Sigmoid colon (tissue), 6 donors: ENCODE measurements at regions not wholly inside any gene's neighbourhood (a gene's known extent, or its start where the extent isn't known, plus 50 kb on each side); places are given as distances from the start of the nearest gene placed in this dataset.

Experiments used
- DNase-seq: peaks from one replicate; pipeline ENCODE4 v3.0.0-alpha.2; 2019
- H3K27ac ChIP-seq, 4 donors: fragments of 200-600 bp; sonication (generic); one replicate each; pipeline ENCODE4 v1.5.1; 2016 to 2019; ENCODE audit warnings: mild to moderate bottlenecking in 1 of 4
- H3K27me3 ChIP-seq, 3 donors: fragments of 200-600 bp; sonication (generic); one replicate each; pipeline ENCODE4 v1.5.1; 2019; ENCODE audit warnings: mild to moderate bottlenecking in 1 of 3
- H3K36me3 ChIP-seq, 4 donors: fragments of 200-600 bp; sonication (generic); one replicate each; pipeline ENCODE4 v1.5.1; 2016 to 2019
- H3K4me1 ChIP-seq, 4 donors: fragments of 200-600 bp; sonication (generic); one replicate each; pipeline ENCODE4 v1.5.1; 2017 to 2019
- H3K4me3 ChIP-seq, 4 donors: fragments of 200-600 bp; sonication (generic); one replicate each; pipeline ENCODE4 v1.5.1; 2017 to 2019; ENCODE audit warnings: mild to moderate bottlenecking in 2 of 4, moderate library complexity in 1 of 4
- H3K9me3 ChIP-seq, 4 donors: fragments of 200-600 bp in 3 of 4; sonication (generic) in 3 of 4; one replicate each; pipeline versions ENCODE4 v1.5.1 to v1.6.1; 2013 to 2019
- EP300 ChIP-seq, 4 donors: sonication (generic); formaldehyde crosslinking; IDR thresholded peaks; one replicate each; pipeline ENCODE4 v1.6.1; 2017; ENCODE audit warnings: antibody characterized with exemption in 4 of 4
- POLR2A ChIP-seq, 2 donors: fragments of 450-650 bp; IDR thresholded peaks; one replicate each; pipeline ENCODE4 v1.6.1; 2016; ENCODE audit warnings: antibody characterized with exemption in 2 of 2, mild to moderate bottlenecking in 2 of 2, moderate library complexity in 2 of 2
- POLR2AphosphoS5 ChIP-seq, 4 donors: sonication (generic); formaldehyde crosslinking; IDR thresholded peaks; one replicate each; pipeline ENCODE4 v1.6.1; 2017; ENCODE audit warnings: antibody characterized with exemption in 4 of 4
- WGBS, 2 donors: extraction: QIAGEN DNeasy Blood & Tissue Kit; methylation state at CpG; one replicate each; pipeline ENCODE4 v1.1.7; 2013; 5-methylcytosine and 5-hydroxymethylcytosine counted together
- intact Hi-C: fragments of 100-400 bp; cut with DNase I; formaldehyde crosslinking; loops from one replicate; pipeline ENCODE4 v1.15.1; 2023
- TF ChIP-seq, protein P1 (sequence below), 4 experiments: fragments of 450-650 bp in 3 of 4; fragments of 200-600 bp in 1 of 4; IDR thresholded peaks; one replicate each; pipeline ENCODE4 v1.5.1; 2016 to 2019; ENCODE audit warnings: antibody characterized with exemption in 4 of 4, mild to moderate bottlenecking in 3 of 4, moderate library complexity in 2 of 4
- donor health status: healthy with polysubstance abuse.
- donor health status: healthy.

DNA sequence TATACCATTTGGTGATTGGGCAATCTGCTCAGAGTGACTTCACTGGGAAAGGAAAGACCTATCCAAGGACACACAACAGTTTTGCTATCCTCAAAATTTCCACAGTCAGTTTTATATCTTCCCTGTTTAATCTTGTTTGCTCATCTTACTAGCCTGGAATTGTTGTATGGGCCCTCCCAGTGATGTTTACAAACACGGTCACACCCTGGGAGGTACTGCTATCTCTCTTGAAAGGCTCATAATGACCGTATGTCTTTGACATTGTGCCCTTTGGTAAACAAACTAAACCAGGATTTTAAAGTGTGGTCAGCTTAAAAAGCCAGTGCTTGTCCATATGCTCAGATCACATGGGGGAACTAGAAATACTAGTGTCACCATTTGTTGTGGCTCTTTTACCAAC, 277.0 kb downstream of the CDH2 start:
- no peaks in the 10 kb centered on the region for H3K27me3 ChIP-seq
- 14 to 30% methylated on average over 2 of the region's 2 CpGs for WGBS, 2 donors
- no peak overlapping the region for H3K27ac ChIP-seq
- no peaks in the 10 kb centered on the region for H3K4me1 ChIP-seq
- TF ChIP-seq EP300 (IDR thresholded peaks at IDR 0.05): no peak
- no peak for TF ChIP-seq POLR2A (IDR thresholded peaks at IDR 0.05)
- DNase-seq: no peak
- H3K36me3 ChIP-seq: no peaks in the 10 kb centered on the region
- intact Hi-C loops: loop anchor here (10.0 kb wide), 1 partner anchor 425 kb away; no protein-coding TSS in a partner anchor
- H3K4me3 ChIP-seq: no peak overlapping the region
- no peaks in the 10 kb centered on the region for H3K9me3 ChIP-seq

DNA sequence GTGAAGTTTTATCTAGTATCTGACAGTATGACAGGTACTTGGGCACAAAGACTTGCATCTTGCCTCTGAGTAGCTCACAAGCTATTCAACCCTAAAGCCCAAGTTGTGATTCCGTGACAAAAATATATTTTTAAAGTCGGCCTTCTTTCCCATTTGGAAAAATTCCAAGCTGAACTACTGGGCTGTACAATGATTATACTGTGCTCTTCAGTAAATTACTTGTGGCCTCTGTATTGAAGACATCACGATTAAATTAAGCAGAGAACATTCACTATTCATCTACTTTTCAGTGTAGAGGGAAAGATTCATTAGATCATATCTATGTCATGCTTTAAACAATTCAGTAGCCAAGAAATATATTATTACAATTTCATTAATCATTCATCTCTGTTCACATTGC, 282.2 kb downstream of the CDH2 start:
- no peaks in the 10 kb centered on the region for H3K36me3 ChIP-seq
- H3K27ac ChIP-seq: no peak overlapping the region
- no peak for TF ChIP-seq POLR2AphosphoS5 (IDR thresholded peaks at IDR 0.05)
- TF ChIP-seq POLR2A (IDR thresholded peaks at IDR 0.05): no peak
- TF ChIP-seq EP300 (IDR thresholded peaks at IDR 0.05): no peak
- TF ChIP-seq, protein P1, sequence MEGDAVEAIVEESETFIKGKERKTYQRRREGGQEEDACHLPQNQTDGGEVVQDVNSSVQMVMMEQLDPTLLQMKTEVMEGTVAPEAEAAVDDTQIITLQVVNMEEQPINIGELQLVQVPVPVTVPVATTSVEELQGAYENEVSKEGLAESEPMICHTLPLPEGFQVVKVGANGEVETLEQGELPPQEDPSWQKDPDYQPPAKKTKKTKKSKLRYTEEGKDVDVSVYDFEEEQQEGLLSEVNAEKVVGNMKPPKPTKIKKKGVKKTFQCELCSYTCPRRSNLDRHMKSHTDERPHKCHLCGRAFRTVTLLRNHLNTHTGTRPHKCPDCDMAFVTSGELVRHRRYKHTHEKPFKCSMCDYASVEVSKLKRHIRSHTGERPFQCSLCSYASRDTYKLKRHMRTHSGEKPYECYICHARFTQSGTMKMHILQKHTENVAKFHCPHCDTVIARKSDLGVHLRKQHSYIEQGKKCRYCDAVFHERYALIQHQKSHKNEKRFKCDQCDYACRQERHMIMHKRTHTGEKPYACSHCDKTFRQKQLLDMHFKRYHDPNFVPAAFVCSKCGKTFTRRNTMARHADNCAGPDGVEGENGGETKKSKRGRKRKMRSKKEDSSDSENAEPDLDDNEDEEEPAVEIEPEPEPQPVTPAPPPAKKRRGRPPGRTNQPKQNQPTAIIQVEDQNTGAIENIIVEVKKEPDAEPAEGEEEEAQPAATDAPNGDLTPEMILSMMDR (IDR thresholded peaks at IDR 0.05): no peak
- no peaks in the 10 kb centered on the region for H3K9me3 ChIP-seq
- WGBS, 2 donors: 75 to 82% methylated on average over 3 of the region's 3 CpGs
- H3K4me3 ChIP-seq: no peak overlapping the region
- no peaks in the 10 kb centered on the region for H3K4me1 ChIP-seq
- no peaks in the 10 kb centered on the region for H3K27me3 ChIP-seq
- DNase-seq: no peak
- intact Hi-C loops: loop anchor here (10.0 kb wide), 1 partner anchor 420 kb away; no protein-coding TSS in a partner anchor

DNA sequence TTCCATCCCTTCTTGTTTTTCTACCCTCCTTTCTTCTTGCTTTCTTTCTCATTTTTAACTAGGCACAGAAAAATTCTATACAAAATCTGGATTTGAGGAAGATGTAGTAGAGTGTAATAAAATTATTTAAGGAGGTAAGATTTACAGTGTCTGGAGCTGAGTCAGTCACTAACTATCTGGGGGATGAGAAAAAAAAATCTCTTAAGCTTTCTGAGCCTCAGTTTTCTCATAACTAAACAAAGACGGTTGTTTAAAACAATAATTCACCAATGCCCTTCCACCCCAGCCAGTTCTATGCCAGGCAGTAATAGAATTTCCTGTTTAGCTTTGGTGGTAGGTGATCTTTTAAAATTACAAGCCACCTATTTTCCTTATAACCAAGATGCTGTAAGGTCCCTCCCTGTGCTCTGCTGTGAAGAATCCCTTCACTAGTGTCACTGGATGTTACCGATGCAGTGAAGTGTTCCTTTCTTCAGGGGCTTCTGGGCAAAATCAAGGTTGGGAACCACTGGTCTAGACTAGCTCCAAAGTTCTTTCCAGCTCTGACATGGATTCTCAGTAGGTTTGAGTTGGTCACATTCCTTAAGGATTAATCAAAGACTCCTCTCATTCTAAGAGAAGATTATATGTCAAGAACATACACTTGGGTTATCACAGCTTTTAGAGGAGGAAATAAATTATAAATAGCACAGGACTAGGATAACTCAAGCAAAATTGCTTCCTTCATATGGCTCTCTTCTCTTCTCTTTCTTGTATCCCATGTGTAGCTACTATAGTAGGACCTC, 289.0 kb downstream of the CDH2 start:
- H3K4me3 ChIP-seq: no peak overlapping the region
- no peak for TF ChIP-seq POLR2AphosphoS5 (IDR thresholded peaks at IDR 0.05)
- TF ChIP-seq, protein P1 (IDR thresholded peaks at IDR 0.05): no peak
- no peak for TF ChIP-seq EP300 (IDR thresholded peaks at IDR 0.05)
- no peak for TF ChIP-seq POLR2A (IDR thresholded peaks at IDR 0.05)
- intact Hi-C loops: no loop called here
- H3K9me3 ChIP-seq: no peaks in the 10 kb centered on the region
- H3K27ac ChIP-seq: no peak overlapping the region
- H3K36me3 ChIP-seq: no peaks in the 10 kb centered on the region
- DNase-seq: no peak
- WGBS, 2 donors: 63 to 64% methylated on average over 2 of the region's 2 CpGs
- H3K4me1 ChIP-seq: no peaks in the 10 kb centered on the region
- H3K27me3 ChIP-seq: no peaks in the 10 kb centered on the region

DNA sequence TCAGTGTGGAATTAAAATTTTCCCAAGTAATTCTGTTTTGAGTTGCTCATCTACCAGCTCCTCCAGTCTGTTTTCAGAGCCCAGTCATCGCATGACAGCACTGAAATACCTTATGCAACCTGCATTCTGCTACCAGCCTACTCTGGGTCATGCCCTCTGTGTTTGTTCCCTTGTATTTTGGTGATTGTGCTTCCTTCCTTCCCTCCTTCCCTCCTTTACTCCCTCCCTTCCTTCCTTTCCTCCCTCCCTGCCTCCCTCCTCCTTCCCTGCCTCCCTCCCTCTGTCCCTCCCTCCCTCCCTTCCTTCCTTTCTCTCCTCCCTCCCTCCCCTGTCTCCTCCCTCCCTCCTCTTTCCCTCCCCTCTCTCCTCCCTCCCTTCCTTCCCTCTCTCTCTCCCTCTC, 289.6 kb downstream of the CDH2 start:
- DNase-seq: no peak
- no peaks in the 10 kb centered on the region for H3K9me3 ChIP-seq
- intact Hi-C loops: no loop called here
- H3K36me3 ChIP-seq: no peaks in the 10 kb centered on the region
- TF ChIP-seq EP300 (IDR thresholded peaks at IDR 0.05) (no peak), POLR2A (IDR thresholded peaks at IDR 0.05) (no peak), POLR2AphosphoS5 (IDR thresholded peaks at IDR 0.05) (no peak)
- TF ChIP-seq, protein P1 (IDR thresholded peaks at IDR 0.05): no peak
- H3K27ac ChIP-seq: no peak overlapping the region
- H3K4me3 ChIP-seq: no peak overlapping the region
- no peaks in the 10 kb centered on the region for H3K4me1 ChIP-seq
- H3K27me3 ChIP-seq: no peaks in the 10 kb centered on the region
- WGBS, 2 donors: 72 to 85% methylated on average over 1 of the region's 1 CpG

DNA sequence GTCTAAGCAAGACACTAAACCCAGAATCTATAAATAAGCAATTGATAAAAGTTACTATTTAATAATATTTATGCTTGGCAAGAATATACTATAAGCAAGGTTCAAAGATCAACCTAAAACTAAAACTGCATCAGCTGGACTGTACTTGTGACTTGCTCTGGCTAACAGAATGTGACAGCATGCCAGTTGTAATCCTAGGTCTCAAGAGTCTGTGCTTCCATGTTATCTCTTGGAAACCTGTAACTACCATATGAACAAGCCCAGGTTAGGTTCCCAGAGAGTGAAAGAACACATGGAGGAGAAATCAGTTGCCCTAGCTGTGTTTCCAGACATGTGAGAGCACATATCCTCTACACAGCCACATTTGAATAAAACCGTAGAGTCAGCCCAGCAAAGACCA, 297.4 kb downstream of the CDH2 start:
- WGBS, 2 donors: 82 to 89% methylated on average over 1 of the region's 1 CpG
- no peaks in the 10 kb centered on the region for H3K4me1 ChIP-seq
- intact Hi-C loops: no loop called here
- H3K27ac ChIP-seq: no peak overlapping the region
- H3K36me3 ChIP-seq: no peaks in the 10 kb centered on the region
- TF ChIP-seq POLR2AphosphoS5 (IDR thresholded peaks at IDR 0.05): no peak
- TF ChIP-seq, protein P1 (IDR thresholded peaks at IDR 0.05): no peak
- no peak for TF ChIP-seq EP300 (IDR thresholded peaks at IDR 0.05)
- TF ChIP-seq POLR2A (IDR thresholded peaks at IDR 0.05): no peak
- no peaks in the 10 kb centered on the region for H3K27me3 ChIP-seq
- no peaks in the 10 kb centered on the region for H3K9me3 ChIP-seq
- H3K4me3 ChIP-seq: no peak overlapping the region
- no peak for DNase-seq
